ENCODE measurements at regions not wholly inside any gene's neighbourhood (a gene's known extent, or its start where the extent isn't known, plus 50 kb on each side); places are given as distances from the start of the nearest gene placed in this dataset.
A peak's percentile ranks its signal among the peaks of the same experiment; 100 is the strongest.
"Not testable (repeated sequence)": the region's sequence is repeated elsewhere in the genome, so short reads cannot be mapped to it uniquely, and the experiment has no call there.

DNA sequence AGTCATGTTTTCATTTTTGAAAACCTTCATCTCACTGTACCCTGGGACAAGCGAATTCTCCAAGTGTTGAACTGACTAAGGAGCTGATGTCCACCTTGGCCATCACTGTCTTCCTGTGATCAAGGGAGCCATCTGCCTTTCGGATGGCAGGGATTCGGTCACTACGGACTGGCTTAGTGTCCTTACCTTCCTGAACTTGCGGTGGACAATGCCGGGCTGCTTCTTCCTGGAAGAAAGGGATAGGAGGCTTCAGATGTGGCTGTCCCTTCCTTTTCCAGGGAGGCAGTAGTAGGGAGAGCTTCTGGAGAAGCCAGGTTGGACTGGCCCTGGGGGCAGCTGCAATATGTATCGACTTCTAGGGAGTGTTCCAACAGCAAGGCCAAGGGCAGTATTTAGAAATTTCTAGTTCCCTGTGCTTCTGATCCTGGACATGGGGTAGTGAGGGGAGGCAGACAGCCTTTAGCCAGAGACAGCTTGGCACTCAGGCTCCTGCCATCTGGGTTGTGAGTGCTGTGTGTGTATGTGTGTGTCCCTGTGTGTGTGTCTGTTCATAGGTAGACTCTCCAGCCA lies 114.6 kb downstream of the IER5 start:
- DNase-seq = no peak

GRCh38 chr1:181204530-181204929 lies 116.0 kb downstream of the IER5 start:
- DNase-seq = no peak

DNA sequence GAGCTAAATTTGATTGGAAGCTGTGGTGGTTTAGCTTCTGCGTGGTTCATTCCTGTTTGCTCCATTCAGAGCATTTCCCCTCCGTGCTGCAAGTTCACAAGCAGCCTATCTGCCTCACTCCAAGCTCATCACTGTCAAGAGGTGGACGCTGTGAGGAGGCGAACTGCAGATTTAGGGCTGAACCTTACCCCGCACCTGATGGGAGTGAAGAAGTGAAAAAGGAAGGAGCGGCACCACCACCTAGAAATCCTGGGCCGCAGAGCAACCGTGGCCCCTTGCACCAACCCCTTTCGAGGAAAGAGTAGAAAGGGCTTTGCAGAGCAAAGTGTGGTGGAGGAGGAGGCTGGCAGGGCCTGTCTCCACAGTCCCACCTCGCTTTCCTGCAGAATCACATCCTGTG lies 117.4 kb downstream of the IER5 start:
- no peak for DNase-seq

DNA sequence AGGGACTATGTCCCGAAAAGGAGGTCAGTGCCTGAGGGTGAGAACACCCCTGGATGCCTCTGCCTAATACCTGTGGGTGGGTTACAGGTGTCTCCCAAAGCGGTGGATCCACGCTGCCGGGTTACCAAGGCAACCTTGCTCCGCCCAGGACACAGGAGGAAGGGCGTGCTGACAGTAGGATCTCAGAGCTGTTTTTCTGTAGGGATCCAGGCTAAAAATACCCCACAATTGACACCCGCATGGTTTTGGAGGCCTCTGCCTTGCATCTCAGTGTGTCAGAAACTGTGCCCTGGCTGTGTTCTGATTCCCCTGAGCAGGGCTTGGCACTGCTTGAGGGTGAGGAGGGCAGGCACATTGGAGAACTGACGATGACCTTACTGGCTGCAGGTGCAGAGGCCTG lies 118.0 kb downstream of the IER5 start:
- DNase-seq = no peak

GRCh38 chr1:181206979-181207790 lies 118.7 kb downstream of the IER5 start:
- DNase-seq = no peak

GRCh38 chr1:181208083-181208482 lies 119.6 kb downstream of the IER5 start:
- no peak for DNase-seq

- DNase-seq = no peak
Measured at GRCh38 chr1:181208967-181209366, 120.5 kb downstream of the IER5 start.

DNA sequence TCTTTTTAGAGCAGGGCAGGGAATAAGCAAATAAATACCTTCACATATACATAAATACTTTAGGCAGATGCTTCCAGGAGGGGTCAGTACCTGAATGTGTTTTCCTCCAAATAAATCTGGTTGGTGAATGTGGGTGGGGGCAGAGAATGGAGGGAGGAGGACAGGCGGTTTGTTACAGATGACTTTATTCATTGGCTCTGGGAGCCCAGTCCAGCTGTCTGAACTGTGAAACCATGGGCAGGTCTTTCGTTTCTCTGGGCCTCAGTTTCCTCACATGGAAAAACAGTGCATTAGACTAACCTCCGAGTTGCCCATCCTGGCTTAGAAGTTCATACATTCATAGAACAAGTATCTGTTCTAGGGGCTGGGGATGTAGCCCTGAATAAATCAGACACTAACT lies 124.6 kb downstream of the IER5 start:
- no peak for DNase-seq

GRCh38 chr1:181216591-181216994 lies 128.1 kb downstream of the IER5 start:
- DNase-seq = no peak

- no peak for DNase-seq
Measured at GRCh38 chr1:181219938-181220337, 131.4 kb downstream of the IER5 start.

DNA sequence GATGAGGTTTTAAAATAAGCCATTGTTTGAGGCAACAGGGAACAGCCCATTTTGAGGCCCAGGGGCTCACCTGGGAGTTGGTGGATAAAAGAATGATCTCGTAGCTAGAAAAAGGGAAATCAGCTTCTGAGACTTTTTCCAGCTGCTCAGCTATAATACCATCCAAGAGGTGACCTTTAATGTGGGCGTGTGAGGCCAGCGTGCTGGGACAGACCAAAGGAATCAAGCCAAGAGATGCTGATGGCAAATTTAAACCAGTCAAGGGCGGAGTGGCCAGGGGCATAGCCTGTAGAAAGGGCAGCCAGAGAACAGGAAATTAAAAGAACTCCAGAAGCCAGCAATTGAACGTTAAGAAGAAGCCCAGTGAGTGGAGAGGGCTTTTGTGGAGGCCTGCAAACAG lies 132.6 kb downstream of the IER5 start:
- no peak for DNase-seq

GRCh38 chr1:181222972-181223505 lies 134.5 kb downstream of the IER5 start:
- DNase-seq = no peak

- DNase-seq = not testable (repeated sequence)
Measured at GRCh38 chr1:181226728-181227127, 138.2 kb downstream of the IER5 start.

DNA sequence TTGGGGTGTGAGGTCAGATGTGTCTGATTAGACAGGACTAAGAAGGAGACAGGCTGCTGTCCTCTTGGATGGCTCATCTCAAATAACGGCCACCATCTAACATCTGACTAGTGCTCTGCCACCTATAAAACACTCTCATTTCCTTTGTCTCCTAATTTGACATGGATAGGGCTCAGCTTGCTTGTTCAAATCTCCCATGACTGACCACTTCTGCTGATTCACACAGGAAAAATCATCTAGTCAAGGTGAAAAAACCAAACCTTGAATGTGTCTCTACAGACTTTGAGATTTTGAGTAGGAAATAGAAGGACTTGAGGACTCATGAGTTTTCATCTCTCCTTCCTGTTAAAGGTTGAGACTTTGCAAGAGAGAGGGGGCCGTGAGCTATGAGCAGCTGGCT lies 150.6 kb downstream of the IER5 start:
- no peak for DNase-seq

- not testable (repeated sequence) for DNase-seq
Measured at GRCh38 chr1:181246320-181246719, 157.8 kb downstream of the IER5 start.

GRCh38 chr1:181248361-181248760 lies 159.9 kb downstream of the IER5 start:
- DNase-seq = not testable (repeated sequence)

- no peak for DNase-seq
Measured at GRCh38 chr1:181249186-181249585, 160.7 kb downstream of the IER5 start.

DNA sequence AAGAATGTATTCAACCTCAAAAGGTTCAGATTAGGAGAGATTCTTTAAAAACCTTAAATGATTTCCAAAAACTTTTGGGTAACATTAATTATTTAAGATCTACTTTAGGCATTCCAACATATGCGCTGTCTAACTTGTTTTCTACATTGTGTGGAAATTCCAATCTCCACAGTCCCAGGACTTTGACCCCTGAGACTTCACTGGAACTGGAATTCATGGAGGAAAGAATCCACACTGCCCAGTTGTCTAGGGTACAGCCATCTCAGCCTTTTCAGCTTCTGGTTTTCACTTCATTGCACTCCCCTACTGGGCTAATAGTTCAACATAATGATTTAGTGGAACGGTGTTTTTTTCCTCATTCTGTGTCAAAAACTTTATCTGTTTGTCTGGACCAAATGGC lies 161.5 kb downstream of the IER5 start:
- DNase-seq = peak; percentile 11

GRCh38 chr1:181251001-181251712 lies 162.7 kb downstream of the IER5 start:
- no peak for DNase-seq

DNA sequence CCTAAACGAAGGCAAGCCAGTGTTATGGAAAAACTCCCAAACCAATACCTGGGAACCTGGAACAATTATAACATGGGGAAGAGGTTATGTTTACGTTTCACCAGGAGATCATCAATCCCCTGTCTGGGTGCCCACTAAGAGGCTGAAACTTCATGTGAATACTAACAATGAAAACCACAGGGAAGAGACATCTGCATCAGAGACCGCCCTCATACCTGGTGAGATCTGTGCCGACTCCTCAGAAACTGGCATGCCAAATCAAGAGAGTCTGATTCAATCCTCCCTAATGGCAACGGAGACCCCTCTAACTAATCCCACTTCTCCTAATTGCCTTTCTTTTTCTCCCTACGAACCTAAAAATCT lies 163.2 kb downstream of the IER5 start:
- DNase-seq = no peak

GRCh38 chr1:181253601-181254000 lies 165.1 kb downstream of the IER5 start:
- not testable (repeated sequence) for DNase-seq

- no peak for DNase-seq
Measured at GRCh38 chr1:181255270-181255929, 166.9 kb downstream of the IER5 start.
